H9 (cell line): ENCODE measurements at regions not wholly inside any gene's neighbourhood (a gene's known extent, or its start where the extent isn't known, plus 50 kb on each side); places are given as distances from the start of the nearest gene placed in this dataset.

Experiments used
- DNase-seq: peaks from one replicate; pipeline ENCODE4 v3.0.0-alpha.2; 2017
- H2AFZ ChIP-seq: one replicate; pipeline ENCODE4 v1.6.1; 2013; ENCODE audit warnings: mild to moderate bottlenecking, low read length, control low read depth, moderate library complexity
- H2AK5ac ChIP-seq: 2 replicates; pipeline ENCODE4 v1.6.1; 2013; ENCODE audit warnings: low read length, control low read depth, mixed read lengths; ENCODE audit not compliant: insufficient read length
- H2BK120ac ChIP-seq: one replicate; pipeline ENCODE4 v1.6.1; 2013; ENCODE audit warnings: low read depth, mild to moderate bottlenecking, low read length, control low read depth, inconsistent platforms; ENCODE audit not compliant: poor library complexity, severe bottlenecking
- H2BK12ac ChIP-seq: 2 replicates; pipeline ENCODE4 v1.6.1; 2013; ENCODE audit warnings: low read length, control low read depth, mixed read lengths, low read depth; ENCODE audit not compliant: insufficient read length
- H2BK15ac ChIP-seq: 2 replicates; pipeline ENCODE4 v1.6.1; 2013; ENCODE audit warnings: low read depth, low read length, control low read depth
- H2BK20ac ChIP-seq: one replicate; pipeline ENCODE4 v1.6.1; 2013; ENCODE audit warnings: low read depth, mild to moderate bottlenecking, low read length, control low read depth, inconsistent platforms; ENCODE audit not compliant: poor library complexity, severe bottlenecking
- H2BK5ac ChIP-seq: 2 replicates; pipeline ENCODE4 v1.6.1; 2013; ENCODE audit warnings: low read length, control low read depth, mixed read lengths; ENCODE audit not compliant: insufficient read length
- H3K14ac ChIP-seq: 2 replicates; pipeline ENCODE4 v1.6.1; 2013; ENCODE audit warnings: low read length, control low read depth; ENCODE audit not compliant: insufficient read depth
- H3K18ac ChIP-seq: 2 replicates; pipeline ENCODE4 v1.6.1; 2013; ENCODE audit warnings: low read depth, mild to moderate bottlenecking, mixed read lengths, low read length, control low read depth; ENCODE audit not compliant: insufficient read length
- H3K23ac ChIP-seq: 2 replicates; pipeline ENCODE4 v1.6.1; 2013; ENCODE audit warnings: low read length, control low read depth, mixed read lengths, low read depth; ENCODE audit not compliant: insufficient read length
- H3K23me2 ChIP-seq: 2 replicates; pipeline ENCODE4 v1.6.1; 2013; ENCODE audit warnings: low read depth, mild to moderate bottlenecking, mixed read lengths, low read length, control low read depth; ENCODE audit not compliant: insufficient read length, poor library complexity, severe bottlenecking
- H3K27ac ChIP-seq: 2 replicates; pipeline ENCODE4 v1.5.1; 2013; ENCODE audit warnings: low read length, control low read depth, mixed read lengths, low read depth; ENCODE audit not compliant: insufficient read length
- H3K27me3 ChIP-seq: 2 replicates; pipeline ENCODE4 v1.6.1; 2013; ENCODE audit warnings: low read length, control low read depth, inconsistent platforms; ENCODE audit not compliant: insufficient read depth
- H3K4ac ChIP-seq: 2 replicates; pipeline ENCODE4 v1.6.1; 2013; ENCODE audit warnings: low read depth, mild to moderate bottlenecking, control low read depth, inconsistent platforms, low read length, moderate library complexity
- H3K4me1 ChIP-seq: 2 replicates; pipeline ENCODE4 v1.6.1; 2013; ENCODE audit warnings: low read length, control low read depth, inconsistent platforms; ENCODE audit not compliant: insufficient read depth
- H3K4me2 ChIP-seq: 2 replicates; pipeline ENCODE4 v1.6.1; 2013; ENCODE audit warnings: low read length, control low read depth, mixed read lengths; ENCODE audit not compliant: insufficient read length, insufficient read depth
- H3K56ac ChIP-seq: 2 replicates; pipeline ENCODE4 v1.6.1; 2013; ENCODE audit warnings: low read depth, mild to moderate bottlenecking, mixed read lengths, low read length, control low read depth; ENCODE audit not compliant: insufficient read length
- H3K79me1 ChIP-seq: 2 replicates; pipeline ENCODE4 v1.6.1; 2013; ENCODE audit warnings: low read depth, mild to moderate bottlenecking, moderate library complexity, low read length, control low read depth, inconsistent platforms; ENCODE audit not compliant: insufficient read depth, poor library complexity, severe bottlenecking
- H3K79me2 ChIP-seq: 2 replicates; pipeline ENCODE4 v1.6.1; 2013; ENCODE audit warnings: low read length, control low read depth, inconsistent platforms; ENCODE audit not compliant: insufficient read depth
- H3K9ac ChIP-seq: 2 replicates; pipeline ENCODE4 v1.6.1; 2013; ENCODE audit warnings: low read length, control low read depth, mixed read lengths; ENCODE audit not compliant: insufficient read length; ENCODE audit errors: extremely low read depth
- H3K9me3 ChIP-seq: one replicate; pipeline ENCODE4 v1.6.1; 2013; ENCODE audit warnings: low read depth, low read length, inconsistent platforms; ENCODE audit not compliant: control insufficient read depth
- H3T11ph ChIP-seq: one replicate; pipeline ENCODE4 v1.6.1; 2013; ENCODE audit warnings: mild to moderate bottlenecking, low read length, control low read depth, inconsistent platforms
- H4K20me1 ChIP-seq: one replicate; pipeline ENCODE4 v1.6.1; 2013; ENCODE audit not compliant: control insufficient read depth, insufficient read length, insufficient read depth
- H4K5ac ChIP-seq: 2 replicates; pipeline ENCODE4 v1.6.1; 2013; ENCODE audit warnings: low read depth, mild to moderate bottlenecking, mixed read lengths, low read length, control low read depth; ENCODE audit not compliant: insufficient read length
- H4K8ac ChIP-seq: replicated peaks from 2 replicates; pipeline ENCODE4 v1.6.1; 2013; ENCODE audit warnings: low read length, control low read depth, mixed read lengths, low read depth; ENCODE audit not compliant: insufficient read length
- H4K91ac ChIP-seq: 2 replicates; pipeline ENCODE4 v1.6.1; 2013; ENCODE audit warnings: low read depth, mild to moderate bottlenecking, moderate library complexity, mixed read lengths, low read length, control low read depth; ENCODE audit not compliant: insufficient read length
- H3K27ac Mint-ChIP-seq, 3 experiments: 2 replicates in 2 of 3; 3 replicates in 1 of 3; pipeline ENCODE4 v1.8.0; 2020 to 2021; ENCODE audit warnings: mixed read lengths in 3 of 3, mild to moderate bottlenecking in 1 of 3, moderate library complexity in 1 of 3
- H3K27me3 Mint-ChIP-seq: 2 replicates; pipeline ENCODE4 v1.8.0; 2021; ENCODE audit warnings: low read depth, mild to moderate bottlenecking, moderate library complexity, mixed read lengths
- H3K36me3 Mint-ChIP-seq, 3 experiments: 2 replicates in 2 of 3; 3 replicates in 1 of 3; pipeline ENCODE4 v1.8.0; 2020 to 2021; ENCODE audit warnings: low read depth in 3 of 3, mixed read lengths in 3 of 3; ENCODE audit not compliant: insufficient read depth in 1 of 3
- H3K4me1 Mint-ChIP-seq, 2 experiments: 2 replicates each; pipeline ENCODE4 v1.8.0; 2020; ENCODE audit warnings: mixed read lengths in 2 of 2
- H3K4me3 Mint-ChIP-seq, 2 experiments: 2 replicates in 1 of 2; 3 replicates in 1 of 2; pipeline ENCODE4 v1.8.0; 2020 to 2021; ENCODE audit warnings: mild to moderate bottlenecking in 2 of 2, mixed read lengths in 2 of 2, moderate library complexity in 1 of 2
- H3K9me3 Mint-ChIP-seq, 2 experiments: 2 replicates in 1 of 2; 3 replicates in 1 of 2; pipeline ENCODE4 v1.8.0; 2020; ENCODE audit warnings: mild to moderate bottlenecking in 2 of 2, mixed read lengths in 2 of 2, moderate library complexity in 1 of 2
- CTCF ChIP-seq: fragments of 200-600 bp; sonication (generic); conservative IDR thresholded peaks from 3 replicates; pipeline ENCODE4 v1.8.0; 2021; ENCODE audit warnings: antibody characterized with exemption, mild to moderate bottlenecking
- WGBS: extraction: QIAGEN DNeasy Blood & Tissue Kit; methylation state at CpG from one replicate; pipeline ENCODE4 v1.1.7; 2013; ENCODE audit warnings: missing lambda C conversion rate, low lambda C conversion rate, mixed read lengths; ENCODE audit not compliant: insufficient read length; ENCODE audit errors: extremely low coverage; 5-methylcytosine and 5-hydroxymethylcytosine counted together

GRCh38 chr15:93779341-93779740 is 452.0 kb upstream of the MCTP2 start:
- no peak overlapping the region for H4K5ac ChIP-seq
- no peaks in the 10 kb centered on the region for H3K23me2 ChIP-seq
- no peak overlapping the region for H2BK120ac ChIP-seq
- H2BK20ac ChIP-seq = no peak overlapping the region
- WGBS = no CpG with 5 or more reads among the region's 4 CpGs
- no peaks in the 10 kb centered on the region; a peak in 2 of 5 replicates for H3K9me3 Mint-ChIP-seq
- no peak overlapping the region for H3K27ac ChIP-seq
- no peak overlapping the region for H3T11ph ChIP-seq
- H3K4me1 Mint-ChIP-seq = no peaks in the 10 kb centered on the region
- H4K91ac ChIP-seq = no peak overlapping the region
- no peaks in the 10 kb centered on the region; the same call in none of the 2 replicates for H3K27me3 Mint-ChIP-seq
- H3K36me3 Mint-ChIP-seq = no peaks in the 10 kb centered on the region
- no peak overlapping the region for H3K56ac ChIP-seq
- no peak for DNase-seq
- H2AFZ ChIP-seq = no peak overlapping the region
- no peaks in the 10 kb centered on the region for H3K9me3 ChIP-seq
- no peak overlapping the region for H3K4me2 ChIP-seq
- TF ChIP-seq CTCF = no peak
- H2BK5ac ChIP-seq = no peak overlapping the region
- H3K4ac ChIP-seq = no peak overlapping the region
- H3K9ac ChIP-seq = no peak overlapping the region
- no peak overlapping the region for H2BK15ac ChIP-seq
- H3K18ac ChIP-seq = no peak overlapping the region
- no peaks in the 10 kb centered on the region for H3K27me3 ChIP-seq
- no peak overlapping the region for H3K14ac ChIP-seq
- H3K4me1 ChIP-seq = no peaks in the 10 kb centered on the region
- no peaks in the 10 kb centered on the region for H3K79me2 ChIP-seq
- H3K79me1 ChIP-seq = no peaks in the 10 kb centered on the region
- H3K27ac Mint-ChIP-seq = no peak overlapping the region
- no peak overlapping the region for H3K4me3 Mint-ChIP-seq
- no peak overlapping the region for H2BK12ac ChIP-seq
- H3K23ac ChIP-seq = no peak overlapping the region
- H4K8ac ChIP-seq = no peak overlapping the region
- H2AK5ac ChIP-seq = no peak overlapping the region
- no peaks in the 10 kb centered on the region for H4K20me1 ChIP-seq
